GM12891 (cell line): ENCODE measurements at regions not wholly inside any gene's neighbourhood (a gene's known extent, or its start where the extent isn't known, plus 50 kb on each side); places are given as distances from the start of the nearest gene placed in this dataset.

Experiments
- DNase-seq: peaks from one replicate; pipeline ENCODE4 v3.0.0; 2011; ENCODE audit warnings: low spot score; ENCODE audit not compliant: insufficient read length
- FAIRE-seq: peaks from 2 replicates; lab custom pipeline; 2011; peaks lifted over from hg19 to GRCh38; lab: Jason Lieb, UNC
- PAX5 ChIP-seq: IDR thresholded peaks from 2 replicates; pipeline ENCODE4 v1.6.1; 2011; ENCODE audit warnings: low read length, moderate library complexity, mild to moderate bottlenecking; ENCODE audit not compliant: insufficient read depth, severe bottlenecking
- POLR2A ChIP-seq: IDR thresholded peaks from 2 replicates; pipeline ENCODE4 v1.6.1; 2011; ENCODE audit warnings: low read depth, low read length, control low read depth
- POLR2AphosphoS5 ChIP-seq: IDR thresholded peaks from 2 replicates; pipeline ENCODE4 v1.6.1; 2011; ENCODE audit warnings: low read depth, low read length, control low read depth
- POU2F2 ChIP-seq: IDR thresholded peaks from 2 replicates; pipeline ENCODE4 v1.6.1; 2011; ENCODE audit warnings: low read depth, mild to moderate bottlenecking, control low read depth, low read length, moderate library complexity
- SPI1 ChIP-seq: IDR thresholded peaks from 2 replicates; pipeline ENCODE4 v1.6.1; 2011; ENCODE audit warnings: low read depth, low read length, control low read depth
- TAF1 ChIP-seq: IDR thresholded peaks from 2 replicates; pipeline ENCODE4 v1.6.1; 2011; ENCODE audit warnings: low read depth, low read length, control low read depth

DNA sequence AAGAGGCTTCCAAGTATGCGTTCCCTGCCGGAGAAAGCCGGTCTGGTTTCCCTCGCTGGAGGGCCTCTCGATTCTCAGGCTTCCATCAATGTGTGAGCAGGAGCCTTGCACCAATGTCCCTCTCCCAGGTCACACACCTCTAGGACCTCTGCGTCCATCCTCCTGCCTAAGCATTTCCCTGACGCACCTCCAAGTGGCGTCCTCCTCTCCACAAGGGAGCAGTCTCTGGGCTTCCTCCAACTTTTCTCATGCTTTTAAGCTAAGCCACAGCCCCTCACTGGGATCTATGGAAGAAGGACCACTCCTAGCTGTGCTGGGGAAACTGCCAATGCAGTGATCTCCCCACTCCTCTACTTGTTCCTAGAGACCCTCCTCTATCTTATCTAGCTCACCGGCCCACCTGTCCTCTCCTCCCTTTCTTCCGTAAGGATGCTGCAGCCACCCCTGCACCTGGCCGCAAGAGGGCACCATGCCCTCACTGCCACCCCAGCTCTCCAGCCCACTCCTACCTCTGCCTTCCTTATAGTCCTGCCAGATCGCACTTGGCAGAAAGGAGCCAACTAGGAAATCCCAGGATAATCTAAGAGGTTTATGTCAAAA, 258.7 kb downstream of the LRFN2 start:
- TF ChIP-seq POLR2AphosphoS5 (no peak), POU2F2 (no peak), POLR2A (no peak), TAF1 (no peak), SPI1 (no peak), PAX5 (no peak)
- no peak for FAIRE-seq
- peak; percentile 25 for DNase-seq

GRCh38 chr6:40326714-40327421, 260.3 kb downstream of the LRFN2 start:
- FAIRE-seq, result no peak
- TF ChIP-seq POLR2AphosphoS5 (no peak), POLR2A (no peak), POU2F2 (no peak), PAX5 (no peak), TAF1 (no peak), SPI1 (no peak)
- no peak for DNase-seq

- DNase-seq (no peak), FAIRE-seq (no peak)
- no peak for TF ChIP-seq TAF1
- TF ChIP-seq POLR2A, result no peak
- TF ChIP-seq PAX5, result no peak
- no peak for TF ChIP-seq POU2F2
- TF ChIP-seq SPI1, result no peak
- no peak for TF ChIP-seq POLR2AphosphoS5
Measured at GRCh38 chr6:40325791-40326190, 261.4 kb downstream of the LRFN2 start.

GRCh38 chr6:40325041-40325440, 262.1 kb downstream of the LRFN2 start:
- FAIRE-seq (no peak), DNase-seq (no peak)
- TF ChIP-seq POLR2A, result no peak
- TF ChIP-seq SPI1, result no peak
- no peak for TF ChIP-seq PAX5
- TF ChIP-seq POLR2AphosphoS5, result no peak
- TF ChIP-seq TAF1, result no peak
- no peak for TF ChIP-seq POU2F2

DNA sequence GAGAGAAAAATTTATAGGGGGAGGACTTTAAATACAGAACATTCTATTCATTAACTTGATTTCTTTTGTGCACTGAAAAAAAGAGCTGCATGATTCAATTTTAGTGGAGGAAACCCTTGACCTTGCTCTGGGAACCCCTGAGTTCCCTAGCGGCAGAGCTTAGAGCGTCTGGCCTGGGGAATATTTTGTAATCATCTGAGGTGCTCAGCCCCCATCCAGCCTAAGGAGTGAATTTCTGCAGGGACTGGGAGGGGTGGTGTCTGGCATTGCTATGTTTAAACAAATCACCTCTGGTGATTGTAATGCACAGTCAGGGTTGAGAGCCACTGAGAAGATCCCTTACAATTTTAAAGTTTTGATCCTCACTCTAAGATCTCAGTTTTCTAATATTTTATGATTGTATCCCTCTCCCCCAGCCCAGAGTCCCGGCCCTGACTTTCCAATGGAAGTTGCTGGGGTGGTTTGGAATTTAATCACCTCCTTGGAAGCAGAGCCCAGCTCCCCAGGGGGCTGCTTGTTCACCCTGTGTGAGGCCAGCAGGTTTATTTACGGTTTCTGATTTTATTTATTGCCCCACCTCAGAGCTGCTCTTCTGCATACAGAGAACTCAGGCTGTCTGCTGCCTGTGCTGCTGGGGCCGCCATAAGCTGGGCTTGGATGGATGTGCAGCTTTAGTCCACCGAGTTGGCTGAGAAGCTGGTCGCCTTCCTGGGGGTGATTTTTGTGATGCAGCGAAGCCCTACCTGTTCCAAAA, 263.1 kb downstream of the LRFN2 start:
- DNase-seq, result no peak
- no peak for FAIRE-seq
- TF ChIP-seq PAX5 (no peak), SPI1 (no peak), POLR2AphosphoS5 (no peak), POU2F2 (no peak), TAF1 (no peak), POLR2A (no peak)

DNA sequence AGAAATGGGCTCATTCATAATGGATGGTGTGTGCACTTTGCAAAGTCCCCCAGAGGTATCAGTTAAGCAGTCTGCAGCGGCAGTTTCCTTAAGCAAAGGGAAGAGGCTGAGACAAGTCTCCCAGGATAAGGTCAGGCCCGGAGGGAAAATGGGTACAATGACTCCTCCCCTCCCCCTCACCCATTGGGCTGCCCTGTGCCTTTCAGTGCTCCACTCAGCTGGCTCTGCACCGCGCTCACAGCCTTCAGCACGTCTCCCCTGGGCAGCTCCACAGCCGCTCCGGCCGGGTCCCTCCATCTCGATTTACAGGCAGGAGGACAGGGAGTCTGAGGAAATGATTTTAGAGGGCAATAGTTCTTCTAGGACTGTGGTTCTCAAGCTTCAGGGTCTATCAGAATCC, 264.8 kb downstream of the LRFN2 start:
- TF ChIP-seq POU2F2, result no peak
- TF ChIP-seq PAX5, result no peak
- TF ChIP-seq TAF1, result no peak
- FAIRE-seq (no peak), DNase-seq (no peak)

DNA sequence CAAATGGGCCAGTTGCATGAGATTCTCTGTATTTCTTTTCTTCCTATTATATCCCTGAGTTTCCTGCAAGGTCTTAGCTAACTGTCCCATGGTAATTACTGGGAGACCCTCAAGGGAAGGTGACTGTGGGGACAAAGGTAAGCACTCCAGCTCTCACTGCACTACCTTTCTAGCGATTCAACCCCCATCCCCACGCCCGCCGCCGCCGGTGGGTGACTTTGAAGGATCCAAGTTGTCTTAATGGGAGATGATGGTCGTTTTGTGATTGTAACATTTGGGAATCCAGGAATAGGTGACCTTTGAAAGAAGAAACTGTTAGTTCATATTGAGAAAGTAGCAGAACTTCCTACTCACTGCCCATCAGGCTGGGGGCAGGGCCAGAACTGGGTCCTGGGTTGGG, 265.5 kb downstream of the LRFN2 start:
- FAIRE-seq (no peak), DNase-seq (no peak)
- no peak for TF ChIP-seq TAF1
- no peak for TF ChIP-seq POLR2AphosphoS5
- no peak for TF ChIP-seq POLR2A
- no peak for TF ChIP-seq SPI1
- TF ChIP-seq POU2F2, result no peak
- no peak for TF ChIP-seq PAX5

GRCh38 chr6:40320947-40321346, 266.2 kb downstream of the LRFN2 start:
- no peak for FAIRE-seq

GRCh38 chr6:40320441-40320840, 266.7 kb downstream of the LRFN2 start:
- no peak for TF ChIP-seq POLR2A
- TF ChIP-seq PAX5, result no peak
- TF ChIP-seq POU2F2, result no peak
- no peak for TF ChIP-seq TAF1
- TF ChIP-seq POLR2AphosphoS5, result no peak
- no peak for TF ChIP-seq SPI1
- no peak for FAIRE-seq
- no peak for DNase-seq

More at GRCh38 chr6:40320947-40321346, 266.2 kb downstream of the LRFN2 start:
- DNase-seq, result no peak
- TF ChIP-seq POU2F2 (no peak), SPI1 (no peak), POLR2AphosphoS5 (no peak), PAX5 (no peak), TAF1 (no peak), POLR2A (no peak)

- DNase-seq, result no peak
- no peak for FAIRE-seq
- TF ChIP-seq PAX5, result no peak
- TF ChIP-seq POLR2AphosphoS5, result no peak
- TF ChIP-seq POU2F2, result no peak
- no peak for TF ChIP-seq POLR2A
- no peak for TF ChIP-seq SPI1
- TF ChIP-seq TAF1, result no peak
Measured at GRCh38 chr6:40319124-40319523, 268.0 kb downstream of the LRFN2 start.
